SH-SY5Y (cell line): ENCODE measurements at regions not wholly inside any gene's neighbourhood (a gene's known extent, or its start where the extent isn't known, plus 50 kb on each side); places are given as distances from the start of the nearest gene placed in this dataset.

ENCODE experiments used
- GATA2 ChIP-seq: IDR thresholded peaks from 2 replicates; pipeline ENCODE4 v1.6.1; 2011; ENCODE audit warnings: mild to moderate bottlenecking, low read depth, low read length
- GATA3 ChIP-seq: IDR thresholded peaks from 2 replicates; pipeline ENCODE4 v1.6.1; 2011; ENCODE audit warnings: low read depth, mild to moderate bottlenecking, low read length, moderate library complexity

DNA sequence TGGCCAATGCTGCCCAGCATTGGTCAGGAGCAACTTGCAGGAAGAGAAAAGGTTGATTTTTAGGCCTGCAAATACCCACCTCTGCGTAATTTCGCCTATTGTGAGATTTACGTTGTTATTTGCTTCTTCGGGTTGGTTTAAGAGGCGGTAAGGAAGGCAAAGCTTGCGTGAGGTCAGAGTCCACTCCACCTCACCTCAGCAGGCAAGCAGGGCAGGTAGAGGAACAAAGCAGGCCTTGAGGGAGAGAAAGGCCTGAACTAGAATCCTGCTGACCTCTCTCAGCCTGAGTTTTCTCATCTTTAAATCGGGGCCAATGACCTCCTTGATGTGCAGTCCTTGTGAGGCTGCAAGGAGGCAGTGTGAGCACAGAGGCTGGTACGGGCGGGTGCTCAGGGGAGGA, 239.1 kb downstream of the CDC5L start:
- TF ChIP-seq GATA3 (no peak), GATA2 (no peak)
